Parathyroid adenoma (tissue), 2 donors: ENCODE measurements at regions not wholly inside any gene's neighbourhood (a gene's known extent, or its start where the extent isn't known, plus 50 kb on each side); places are given as distances from the start of the nearest gene placed in this dataset.

Experiments
- H2AFZ ChIP-seq: fragments of 300-600 bp; sonication (generic); one replicate; pipeline ENCODE4 v1.7.0; 2017; ENCODE audit warnings: antibody characterized with exemption, mild to moderate bottlenecking
- H3K27ac ChIP-seq: fragments of 300-600 bp; sonication (generic); one replicate; pipeline ENCODE4 v1.7.0; 2017
- H3K27me3 ChIP-seq: fragments of 300-600 bp; sonication (generic); one replicate; pipeline ENCODE4 v1.7.0; 2017; ENCODE audit warnings: low read length; ENCODE audit not compliant: control insufficient read depth, insufficient read depth
- H3K36me3 ChIP-seq: fragments of 300-600 bp; sonication (generic); one replicate; pipeline ENCODE4 v1.7.0; 2017; ENCODE audit warnings: low read length; ENCODE audit not compliant: control insufficient read depth, insufficient read depth
- H3K4me1 ChIP-seq: fragments of 300-600 bp; sonication (generic); one replicate; pipeline ENCODE4 v1.7.0; 2017; ENCODE audit warnings: control low read depth
- H3K4me2 ChIP-seq: fragments of 300-600 bp; sonication (generic); one replicate; pipeline ENCODE4 v1.7.0; 2017; ENCODE audit warnings: low read length
- H3K4me3 ChIP-seq: fragments of 300-600 bp; sonication (generic); one replicate; pipeline ENCODE4 v1.7.0; 2017; ENCODE audit warnings: low read depth, low read length
- H3K79me2 ChIP-seq: fragments of 300-600 bp; sonication (generic); one replicate; pipeline ENCODE4 v1.7.0; 2017; ENCODE audit warnings: control low read depth
- H3K9ac ChIP-seq: fragments of 300-600 bp; sonication (generic); one replicate; pipeline ENCODE4 v1.7.0; 2017; ENCODE audit warnings: mild to moderate bottlenecking
- H3K9me3 ChIP-seq: fragments of 300-600 bp; sonication (generic); one replicate; pipeline ENCODE4 v1.7.0; 2017; ENCODE audit warnings: low read length; ENCODE audit not compliant: control insufficient read depth
- CTCF ChIP-seq: fragments of 300-600 bp; sonication (generic); IDR thresholded peaks from one replicate; pipeline ENCODE4 v1.7.0; 2017; ENCODE audit warnings: antibody characterized with exemption, mild to moderate bottlenecking
- donor health status: primary hyperparathyroidism.

DNA sequence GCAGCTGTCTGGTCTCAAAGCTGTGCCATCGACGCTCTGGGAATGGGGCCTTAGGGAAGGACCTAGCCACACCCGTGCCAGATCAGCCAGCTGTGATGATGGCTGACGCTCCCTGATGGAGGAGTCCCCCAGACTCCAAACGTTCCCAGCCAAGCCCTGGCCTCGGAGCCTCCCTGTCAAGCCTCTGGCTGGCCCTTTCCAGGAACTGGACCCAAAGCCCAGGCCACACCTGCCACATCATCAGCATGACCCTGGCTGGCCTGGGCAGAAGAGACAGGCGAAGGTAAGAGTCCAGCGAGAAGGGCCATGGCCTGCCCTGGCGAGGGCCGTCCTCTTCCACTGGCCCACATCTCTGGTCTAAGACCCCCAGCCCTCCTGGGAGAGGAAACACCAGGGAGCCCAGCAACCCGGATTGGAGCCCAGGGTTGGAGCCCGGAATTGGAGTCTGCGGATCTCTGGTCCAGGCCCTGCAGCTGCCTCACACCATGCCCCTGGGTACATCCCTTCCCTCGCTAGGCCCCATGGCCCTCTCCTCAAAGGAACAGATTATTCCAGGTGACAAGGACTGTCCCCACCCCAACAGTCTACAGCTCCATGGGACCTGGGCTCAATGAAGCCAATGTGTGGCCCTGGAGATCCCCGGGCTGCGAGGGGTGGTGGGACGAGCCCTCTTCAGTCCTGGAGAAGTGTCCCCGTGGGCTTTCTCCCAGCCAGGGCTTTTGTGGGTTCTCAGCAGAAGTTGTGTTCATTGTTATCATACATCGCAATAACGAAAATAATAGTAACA lies 105.1 kb upstream of the TNRC6C start:
- Histone ChIP-seq H3K9ac (no peak overlapping the region), H3K4me2 (no peak overlapping the region), H3K79me2 (no peaks in the 10 kb centered on the region), H2AFZ (no peak overlapping the region), H3K4me1 (no peaks in the 10 kb centered on the region), H3K27me3 (no peaks in the 10 kb centered on the region), H3K9me3 (no peaks in the 10 kb centered on the region), H3K27ac (no peak overlapping the region), H3K36me3 (no peaks in the 10 kb centered on the region), H3K4me3 (no peak overlapping the region)
- TF ChIP-seq CTCF, result no peak

GRCh38 chr17:77854083-77854758 lies 104.3 kb upstream of the TNRC6C start:
- Histone ChIP-seq H3K27me3 (no peaks in the 10 kb centered on the region), H3K4me3 (no peak overlapping the region), H3K27ac (no peak overlapping the region), H3K79me2 (no peaks in the 10 kb centered on the region), H3K36me3 (no peaks in the 10 kb centered on the region), H3K4me1 (no peaks in the 10 kb centered on the region), H3K9ac (no peak overlapping the region), H3K4me2 (no peak overlapping the region), H2AFZ (no peak overlapping the region), H3K9me3 (no peaks in the 10 kb centered on the region)
- no peak for TF ChIP-seq CTCF

- no peaks in the 10 kb centered on the region for H3K9me3 ChIP-seq
- TF ChIP-seq CTCF, result no peak
- no peak overlapping the region for H3K4me2 ChIP-seq
- no peak overlapping the region for H3K4me3 ChIP-seq
- H3K4me1 ChIP-seq, result no peaks in the 10 kb centered on the region
- no peak overlapping the region for H3K9ac ChIP-seq
- no peak overlapping the region for H3K27ac ChIP-seq
- no peak overlapping the region for H2AFZ ChIP-seq
- no peaks in the 10 kb centered on the region for H3K27me3 ChIP-seq
- no peaks in the 10 kb centered on the region for H3K36me3 ChIP-seq
- no peaks in the 10 kb centered on the region for H3K79me2 ChIP-seq
These were observed 103.5 kb upstream of the TNRC6C start for GRCh38 chr17:77854759-77855745.

- Histone ChIP-seq H3K9me3 (no peaks in the 10 kb centered on the region), H3K27ac (no peak overlapping the region), H3K4me1 (no peaks in the 10 kb centered on the region), H3K4me2 (no peak overlapping the region), H3K36me3 (no peaks in the 10 kb centered on the region), H3K9ac (no peak overlapping the region), H2AFZ (no peak overlapping the region), H3K79me2 (no peaks in the 10 kb centered on the region), H3K4me3 (no peak overlapping the region), H3K27me3 (no peaks in the 10 kb centered on the region)
- TF ChIP-seq CTCF, result no peak
These were observed 101.8 kb upstream of the TNRC6C start for GRCh38 chr17:77856551-77857305.
